ENCODE measurements at regions not wholly inside any gene's neighbourhood (a gene's known extent, or its start where the extent isn't known, plus 50 kb on each side); places are given as distances from the start of the nearest gene placed in this dataset.

GRCh38 chr13:99124046-99124400 is 76.6 kb upstream of the UBAC2 start:
- no peak overlapping the region for H3K27ac ChIP-seq (ENCODE audit: low read length)
- WGBS (ENCODE audit: insufficient coverage, low lambda C conversion rate) = no CpG with 5 or more reads among the region's 1 CpG
- H3K4me3 ChIP-seq (ENCODE audit: low read length) = no peak overlapping the region
- no peak for DNase-seq
- no peaks in the 10 kb centered on the region for H3K9me3 ChIP-seq (ENCODE audit: control insufficient read depth, low read depth, low read length)
- H3K27me3 ChIP-seq (ENCODE audit: control insufficient read depth, insufficient read depth, low read length) = peaks cover 4% of the 10 kb centered on the region
- H3K36me3 ChIP-seq (ENCODE audit: control insufficient read depth, insufficient read depth, low read length) = no peaks in the 10 kb centered on the region
- no peaks in the 10 kb centered on the region for H3K4me1 ChIP-seq (ENCODE audit: control insufficient read depth, insufficient read depth, low read length)

GRCh38 chr13:99124794-99125316 is 75.8 kb upstream of the UBAC2 start:
- no peak overlapping the region for H3K4me3 ChIP-seq (ENCODE audit: low read length)
- peaks cover 4% of the 10 kb centered on the region for H3K27me3 ChIP-seq (ENCODE audit: control insufficient read depth, insufficient read depth, low read length)
- H3K4me1 ChIP-seq (ENCODE audit: control insufficient read depth, insufficient read depth, low read length) = no peaks in the 10 kb centered on the region
- no peaks in the 10 kb centered on the region for H3K9me3 ChIP-seq (ENCODE audit: control insufficient read depth, low read depth, low read length)
- no peak for DNase-seq
- no peaks in the 10 kb centered on the region for H3K36me3 ChIP-seq (ENCODE audit: control insufficient read depth, insufficient read depth, low read length)
- no peak overlapping the region for H3K27ac ChIP-seq (ENCODE audit: low read length)
- WGBS (ENCODE audit: insufficient coverage, low lambda C conversion rate) = 80% methylated on average over 3 of the region's 9 CpGs

GRCh38 chr13:99125326-99125915 is 75.2 kb upstream of the UBAC2 start:
- no peaks in the 10 kb centered on the region for H3K9me3 ChIP-seq (ENCODE audit: control insufficient read depth, low read depth, low read length)
- no peak overlapping the region for H3K27ac ChIP-seq (ENCODE audit: low read length)
- WGBS (ENCODE audit: insufficient coverage, low lambda C conversion rate) = no CpG with 5 or more reads among the region's 9 CpGs
- H3K27me3 ChIP-seq (ENCODE audit: control insufficient read depth, insufficient read depth, low read length) = peaks cover 4% of the 10 kb centered on the region
- DNase-seq = no peak
- no peak overlapping the region for H3K4me3 ChIP-seq (ENCODE audit: low read length)
- no peaks in the 10 kb centered on the region for H3K4me1 ChIP-seq (ENCODE audit: control insufficient read depth, insufficient read depth, low read length)
- no peaks in the 10 kb centered on the region for H3K36me3 ChIP-seq (ENCODE audit: control insufficient read depth, insufficient read depth, low read length)

DNA sequence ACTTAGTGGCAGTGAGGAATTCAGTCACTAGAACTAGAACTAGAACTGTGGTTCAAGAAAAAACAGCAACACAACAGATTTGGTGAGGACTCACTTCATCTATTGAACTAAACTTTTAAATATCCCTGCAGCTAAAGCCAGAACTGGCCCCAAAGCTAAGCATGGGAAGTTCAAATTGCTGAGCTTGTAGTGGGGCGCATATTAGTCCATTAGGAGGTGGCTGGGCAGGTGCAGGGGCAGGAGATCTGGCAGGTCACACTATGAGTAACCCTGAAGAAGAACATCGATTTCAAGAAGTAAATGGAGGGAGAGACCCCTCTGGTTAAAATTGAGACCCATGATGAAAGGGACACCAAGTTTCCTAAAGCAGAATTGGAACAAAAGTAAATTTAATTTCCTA is 73.8 kb upstream of the UBAC2 start:
- no CpG with 5 or more reads among the region's 2 CpGs for WGBS (ENCODE audit: insufficient coverage, low lambda C conversion rate)
- Histone ChIP-seq H3K36me3 (ENCODE audit: control insufficient read depth, insufficient read depth, low read length) (no peaks in the 10 kb centered on the region), H3K27ac (ENCODE audit: low read length) (no peak overlapping the region), H3K9me3 (ENCODE audit: control insufficient read depth, low read depth, low read length) (no peaks in the 10 kb centered on the region), H3K27me3 (ENCODE audit: control insufficient read depth, insufficient read depth, low read length) (peaks cover 3% of the 10 kb centered on the region), H3K4me1 (ENCODE audit: control insufficient read depth, insufficient read depth, low read length) (no peaks in the 10 kb centered on the region), H3K4me3 (ENCODE audit: low read length) (no peak overlapping the region)
- no peak for DNase-seq

DNA sequence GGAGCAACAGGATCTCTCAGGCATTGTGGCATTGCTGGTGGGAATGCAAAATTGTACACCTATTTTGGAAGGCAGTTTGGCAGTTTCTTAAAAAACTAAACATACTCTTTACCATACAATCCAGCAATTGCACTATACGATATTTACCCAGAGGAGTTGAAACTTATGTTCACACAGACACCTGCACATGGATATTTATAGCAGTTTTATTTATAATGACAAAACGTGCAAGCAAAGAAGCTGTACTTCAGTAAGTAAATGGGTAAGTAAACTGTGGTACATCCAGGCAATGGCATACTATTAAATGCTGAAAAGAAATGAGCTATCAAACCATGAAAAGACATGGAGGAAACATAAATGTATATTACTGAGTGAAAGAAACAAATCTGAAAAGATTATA is 71.6 kb upstream of the UBAC2 start:
- Histone ChIP-seq H3K4me1 (ENCODE audit: control insufficient read depth, insufficient read depth, low read length) (no peaks in the 10 kb centered on the region), H3K27me3 (ENCODE audit: control insufficient read depth, insufficient read depth, low read length) (no peaks in the 10 kb centered on the region), H3K9me3 (ENCODE audit: control insufficient read depth, low read depth, low read length) (no peaks in the 10 kb centered on the region), H3K4me3 (ENCODE audit: low read length) (no peak overlapping the region), H3K36me3 (ENCODE audit: control insufficient read depth, insufficient read depth, low read length) (no peaks in the 10 kb centered on the region), H3K27ac (ENCODE audit: low read length) (no peak overlapping the region)
- WGBS (ENCODE audit: insufficient coverage, low lambda C conversion rate) = 33% methylated on average over 1 of the region's 2 CpGs
- no peak for DNase-seq

GRCh38 chr13:99129951-99130350 is 70.7 kb upstream of the UBAC2 start:
- no peaks in the 10 kb centered on the region for H3K9me3 ChIP-seq (ENCODE audit: control insufficient read depth, low read depth, low read length)
- peaks cover 3% of the 10 kb centered on the region for H3K27me3 ChIP-seq (ENCODE audit: control insufficient read depth, insufficient read depth, low read length)
- 100% methylated on average over 2 of the region's 7 CpGs for WGBS (ENCODE audit: insufficient coverage, low lambda C conversion rate)
- no peaks in the 10 kb centered on the region for H3K4me1 ChIP-seq (ENCODE audit: control insufficient read depth, insufficient read depth, low read length)
- H3K36me3 ChIP-seq (ENCODE audit: control insufficient read depth, insufficient read depth, low read length) = no peaks in the 10 kb centered on the region
- no peak for DNase-seq
- H3K27ac ChIP-seq (ENCODE audit: low read length) = no peak overlapping the region
- H3K4me3 ChIP-seq (ENCODE audit: low read length) = no peak overlapping the region

- WGBS (ENCODE audit: insufficient coverage, low lambda C conversion rate) = 83% methylated on average over 1 of the region's 4 CpGs
- no peak for DNase-seq
- Histone ChIP-seq H3K27ac (ENCODE audit: low read length) (no peak overlapping the region), H3K4me1 (ENCODE audit: control insufficient read depth, insufficient read depth, low read length) (no peaks in the 10 kb centered on the region), H3K36me3 (ENCODE audit: control insufficient read depth, insufficient read depth, low read length) (no peaks in the 10 kb centered on the region), H3K27me3 (ENCODE audit: control insufficient read depth, insufficient read depth, low read length) (peaks cover 4% of the 10 kb centered on the region), H3K4me3 (ENCODE audit: low read length) (no peak overlapping the region), H3K9me3 (ENCODE audit: control insufficient read depth, low read depth, low read length) (no peaks in the 10 kb centered on the region)
Measured at GRCh38 chr13:99131410-99131809, 69.2 kb upstream of the UBAC2 start.

- DNase-seq = no peak
- no peak overlapping the region for H3K4me3 ChIP-seq (ENCODE audit: low read length)
- no peak overlapping the region for H3K27ac ChIP-seq (ENCODE audit: low read length)
- no peaks in the 10 kb centered on the region for H3K36me3 ChIP-seq (ENCODE audit: control insufficient read depth, insufficient read depth, low read length)
- H3K27me3 ChIP-seq (ENCODE audit: control insufficient read depth, insufficient read depth, low read length) = peaks cover 6% of the 10 kb centered on the region
- no peaks in the 10 kb centered on the region for H3K4me1 ChIP-seq (ENCODE audit: control insufficient read depth, insufficient read depth, low read length)
- H3K9me3 ChIP-seq (ENCODE audit: control insufficient read depth, low read depth, low read length) = no peaks in the 10 kb centered on the region
Measured at GRCh38 chr13:99132295-99132835, 68.3 kb upstream of the UBAC2 start.

- no peaks in the 10 kb centered on the region for H3K9me3 ChIP-seq (ENCODE audit: control insufficient read depth, low read depth, low read length)
- no CpG with 5 or more reads among the region's 1 CpG for WGBS (ENCODE audit: insufficient coverage, low lambda C conversion rate)
- H3K27me3 ChIP-seq (ENCODE audit: control insufficient read depth, insufficient read depth, low read length) = peaks cover 6% of the 10 kb centered on the region
- no peak overlapping the region for H3K4me3 ChIP-seq (ENCODE audit: low read length)
- H3K4me1 ChIP-seq (ENCODE audit: control insufficient read depth, insufficient read depth, low read length) = no peaks in the 10 kb centered on the region
- no peaks in the 10 kb centered on the region for H3K36me3 ChIP-seq (ENCODE audit: control insufficient read depth, insufficient read depth, low read length)
- DNase-seq = no peak
- H3K27ac ChIP-seq (ENCODE audit: low read length) = no peak overlapping the region
Measured at GRCh38 chr13:99133230-99133629, 67.4 kb upstream of the UBAC2 start.

DNA sequence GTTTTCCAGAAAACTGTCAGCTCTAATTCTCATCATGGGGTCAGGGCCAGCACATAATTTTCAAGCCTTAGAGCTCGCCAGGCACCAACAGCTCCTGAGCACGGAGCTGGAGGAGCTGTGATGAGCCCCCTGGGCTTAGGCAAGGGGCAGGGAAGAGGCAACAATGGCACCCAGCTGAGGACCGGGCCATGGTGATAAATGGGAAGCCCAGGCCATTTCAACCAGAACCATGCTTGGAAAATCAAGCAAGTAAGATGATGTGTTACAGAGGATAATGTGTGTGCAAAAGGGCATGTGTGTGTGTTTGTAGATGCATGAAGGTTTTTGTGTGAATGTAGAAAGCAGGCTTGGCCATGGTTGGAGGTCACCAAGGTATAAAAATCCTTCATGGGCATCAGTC is 66.8 kb upstream of the UBAC2 start:
- no peaks in the 10 kb centered on the region for H3K9me3 ChIP-seq (ENCODE audit: control insufficient read depth, low read depth, low read length)
- no peak overlapping the region for H3K4me3 ChIP-seq (ENCODE audit: low read length)
- H3K4me1 ChIP-seq (ENCODE audit: control insufficient read depth, insufficient read depth, low read length) = no peaks in the 10 kb centered on the region
- no peak for DNase-seq
- no peaks in the 10 kb centered on the region for H3K36me3 ChIP-seq (ENCODE audit: control insufficient read depth, insufficient read depth, low read length)
- H3K27me3 ChIP-seq (ENCODE audit: control insufficient read depth, insufficient read depth, low read length) = peaks cover 6% of the 10 kb centered on the region
- no CpG with 5 or more reads among the region's 3 CpGs for WGBS (ENCODE audit: insufficient coverage, low lambda C conversion rate)
- H3K27ac ChIP-seq (ENCODE audit: low read length) = no peak overlapping the region

DNA sequence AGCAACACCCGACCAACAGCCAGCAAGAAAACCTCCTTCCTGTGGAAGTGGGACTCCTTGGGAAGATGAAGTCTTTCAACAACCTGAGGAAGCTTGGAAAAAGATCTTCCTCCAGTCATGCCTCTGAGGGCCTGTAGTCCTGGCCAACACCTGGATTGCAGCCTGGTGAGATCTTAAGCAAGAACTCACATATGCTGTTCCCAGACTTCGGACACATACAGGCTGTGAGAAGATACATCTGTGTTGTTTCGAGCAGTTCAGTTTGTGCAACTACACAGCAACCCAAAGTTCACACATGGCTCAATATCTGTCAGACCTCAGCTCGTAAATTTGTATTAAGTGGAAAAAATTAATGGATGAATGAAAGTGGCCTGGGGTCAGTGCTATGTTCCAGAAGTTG is 65.1 kb upstream of the UBAC2 start:
- Histone ChIP-seq H3K4me1 (ENCODE audit: control insufficient read depth, insufficient read depth, low read length) (no peaks in the 10 kb centered on the region), H3K36me3 (ENCODE audit: control insufficient read depth, insufficient read depth, low read length) (no peaks in the 10 kb centered on the region), H3K27ac (ENCODE audit: low read length) (no peak overlapping the region), H3K4me3 (ENCODE audit: low read length) (no peak overlapping the region), H3K9me3 (ENCODE audit: control insufficient read depth, low read depth, low read length) (no peaks in the 10 kb centered on the region), H3K27me3 (ENCODE audit: control insufficient read depth, insufficient read depth, low read length) (peaks cover 6% of the 10 kb centered on the region)
- WGBS (ENCODE audit: insufficient coverage, low lambda C conversion rate) = no CpG with 5 or more reads among the region's 4 CpGs
- DNase-seq = no peak
